ENCODE measurements at regions not wholly inside any gene's neighbourhood (a gene's known extent, or its start where the extent isn't known, plus 50 kb on each side); places are given as distances from the start of the nearest gene placed in this dataset.

- Mint-ChIP-seq H3K27ac (ENCODE audit: unreplicated experiment) (no peak overlapping the region), H3K36me3 (ENCODE audit: low read depth) (peaks cover 1% of the 10 kb centered on the region), H3K4me1 (ENCODE audit: low read depth) (no peaks in the 10 kb centered on the region), H3K27me3 (ENCODE audit: low read depth) (peaks cover 23% of the 10 kb centered on the region), H3K9me3 (ENCODE audit: low read depth) (no peaks in the 10 kb centered on the region), H3K4me3 (ENCODE audit: unreplicated experiment) (no peak overlapping the region)
- TF ChIP-seq, protein P1, sequence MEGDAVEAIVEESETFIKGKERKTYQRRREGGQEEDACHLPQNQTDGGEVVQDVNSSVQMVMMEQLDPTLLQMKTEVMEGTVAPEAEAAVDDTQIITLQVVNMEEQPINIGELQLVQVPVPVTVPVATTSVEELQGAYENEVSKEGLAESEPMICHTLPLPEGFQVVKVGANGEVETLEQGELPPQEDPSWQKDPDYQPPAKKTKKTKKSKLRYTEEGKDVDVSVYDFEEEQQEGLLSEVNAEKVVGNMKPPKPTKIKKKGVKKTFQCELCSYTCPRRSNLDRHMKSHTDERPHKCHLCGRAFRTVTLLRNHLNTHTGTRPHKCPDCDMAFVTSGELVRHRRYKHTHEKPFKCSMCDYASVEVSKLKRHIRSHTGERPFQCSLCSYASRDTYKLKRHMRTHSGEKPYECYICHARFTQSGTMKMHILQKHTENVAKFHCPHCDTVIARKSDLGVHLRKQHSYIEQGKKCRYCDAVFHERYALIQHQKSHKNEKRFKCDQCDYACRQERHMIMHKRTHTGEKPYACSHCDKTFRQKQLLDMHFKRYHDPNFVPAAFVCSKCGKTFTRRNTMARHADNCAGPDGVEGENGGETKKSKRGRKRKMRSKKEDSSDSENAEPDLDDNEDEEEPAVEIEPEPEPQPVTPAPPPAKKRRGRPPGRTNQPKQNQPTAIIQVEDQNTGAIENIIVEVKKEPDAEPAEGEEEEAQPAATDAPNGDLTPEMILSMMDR (IDR thresholded peaks at IDR 0.05), result no peak
- no peak for DNase-seq (ENCODE audit: low spot score)
Observed at GRCh38 chr5:171622010-171622409, 163.6 kb upstream of the SMIM23 start.

DNA sequence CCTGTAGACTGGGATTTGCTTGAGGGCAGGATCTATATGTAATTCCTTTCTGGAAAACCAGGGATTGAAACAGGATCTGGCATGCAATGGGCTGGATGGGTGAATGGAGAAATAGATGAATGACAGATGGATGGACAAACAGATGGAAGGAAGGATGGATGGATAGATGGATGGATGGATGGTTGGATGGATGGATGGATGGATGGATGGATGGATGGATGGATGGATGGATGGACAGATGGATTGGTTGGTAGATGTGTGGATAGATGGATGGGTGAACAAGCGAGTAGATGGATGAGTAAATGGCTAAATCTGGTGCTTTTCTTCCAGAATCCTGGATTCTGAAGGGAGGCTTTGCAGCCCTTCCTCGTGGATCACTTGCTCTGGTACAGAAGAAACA, 162.5 kb upstream of the SMIM23 start:
- H3K36me3 Mint-ChIP-seq (ENCODE audit: low read depth), result no peaks in the 10 kb centered on the region
- no peaks in the 10 kb centered on the region for H3K4me1 Mint-ChIP-seq (ENCODE audit: low read depth)
- no peak overlapping the region for H3K27ac Mint-ChIP-seq (ENCODE audit: unreplicated experiment)
- H3K4me3 Mint-ChIP-seq (ENCODE audit: unreplicated experiment), result no peak overlapping the region
- peaks cover 19% of the 10 kb centered on the region for H3K27me3 Mint-ChIP-seq (ENCODE audit: low read depth)
- TF ChIP-seq, protein P1 (IDR thresholded peaks at IDR 0.05), result no peak
- DNase-seq (ENCODE audit: low spot score), result no peak
- no peaks in the 10 kb centered on the region for H3K9me3 Mint-ChIP-seq (ENCODE audit: low read depth)

DNA sequence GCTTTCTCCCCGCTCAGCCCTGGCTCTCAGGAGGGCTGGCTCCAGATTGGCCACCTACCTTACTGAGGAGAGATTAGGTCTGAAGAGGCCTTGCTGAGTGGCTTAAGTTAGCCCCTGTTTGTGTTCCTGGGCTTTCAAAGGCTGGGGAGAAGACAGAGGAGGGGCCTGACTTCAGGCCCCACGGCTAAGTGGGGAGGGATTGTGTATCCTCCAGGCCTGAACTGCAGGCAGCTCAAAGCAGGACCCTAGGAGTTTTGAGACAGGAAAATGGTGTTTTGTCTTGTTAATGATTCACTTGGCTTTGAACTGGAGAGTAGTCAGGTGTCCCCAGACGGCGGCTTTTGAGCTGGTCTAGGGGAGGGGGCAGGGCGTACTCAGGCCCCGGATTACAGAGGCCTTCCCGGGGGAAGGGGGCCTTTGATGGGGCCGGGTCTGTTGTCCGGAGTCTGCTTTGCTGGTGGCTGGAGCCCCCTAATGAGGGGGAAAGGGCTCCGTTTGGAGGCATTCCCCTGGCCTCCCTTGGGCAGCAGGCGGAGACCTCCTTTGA, 162.0 kb upstream of the SMIM23 start:
- Mint-ChIP-seq H3K36me3 (ENCODE audit: low read depth) (no peaks in the 10 kb centered on the region), H3K27me3 (ENCODE audit: low read depth) (peaks cover 24% of the 10 kb centered on the region), H3K27ac (ENCODE audit: unreplicated experiment) (no peak overlapping the region), H3K4me1 (ENCODE audit: low read depth) (no peaks in the 10 kb centered on the region), H3K4me3 (ENCODE audit: unreplicated experiment) (no peak overlapping the region), H3K9me3 (ENCODE audit: low read depth) (no peaks in the 10 kb centered on the region)
- TF ChIP-seq, protein P1 (IDR thresholded peaks at IDR 0.05), result no peak
- no peak for DNase-seq (ENCODE audit: low spot score)

DNA sequence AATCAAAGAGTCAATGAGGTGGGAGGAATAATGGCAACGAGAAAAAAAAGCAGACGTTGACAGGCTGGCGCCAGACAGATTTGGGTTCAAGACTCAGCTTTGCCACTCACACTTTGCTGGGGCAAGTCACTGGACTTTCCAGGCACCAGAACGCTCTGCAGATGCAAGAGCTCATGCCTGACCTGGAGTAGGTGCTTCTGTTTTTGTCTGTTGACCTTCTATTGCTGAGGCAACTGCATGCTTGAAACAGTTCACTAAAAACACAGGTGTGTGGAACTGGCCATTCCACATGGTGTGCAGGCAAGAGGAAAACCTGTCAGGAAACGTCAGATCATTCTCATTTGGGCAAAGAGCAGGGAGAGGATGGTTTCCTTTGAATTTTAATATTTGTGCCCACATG, 161.2 kb upstream of the SMIM23 start:
- Mint-ChIP-seq H3K4me1 (ENCODE audit: low read depth) (peaks cover under 1% of the 10 kb centered on the region), H3K27me3 (ENCODE audit: low read depth) (peaks cover 27% of the 10 kb centered on the region), H3K36me3 (ENCODE audit: low read depth) (no peaks in the 10 kb centered on the region), H3K4me3 (ENCODE audit: unreplicated experiment) (no peak overlapping the region), H3K9me3 (ENCODE audit: low read depth) (no peaks in the 10 kb centered on the region), H3K27ac (ENCODE audit: unreplicated experiment) (no peak overlapping the region)
- TF ChIP-seq, protein P1 (IDR thresholded peaks at IDR 0.05), result no peak
- no peak for DNase-seq (ENCODE audit: low spot score)

- Mint-ChIP-seq H3K36me3 (ENCODE audit: low read depth) (no peaks in the 10 kb centered on the region), H3K9me3 (ENCODE audit: low read depth) (no peaks in the 10 kb centered on the region), H3K27ac (ENCODE audit: unreplicated experiment) (no peak overlapping the region), H3K4me1 (ENCODE audit: low read depth) (peaks cover 11% of the 10 kb centered on the region), H3K27me3 (ENCODE audit: low read depth) (peaks cover 27% of the 10 kb centered on the region), H3K4me3 (ENCODE audit: unreplicated experiment) (no peak overlapping the region)
- DNase-seq (ENCODE audit: low spot score), result no peak
- TF ChIP-seq, protein P1 (IDR thresholded peaks at IDR 0.05), result no peak
Observed at GRCh38 chr5:171625646-171626045, 160.0 kb upstream of the SMIM23 start.
